ENCODE measurements at regions not wholly inside any gene's neighbourhood (a gene's known extent, or its start where the extent isn't known, plus 50 kb on each side); places are given as distances from the start of the nearest gene placed in this dataset.

DNA sequence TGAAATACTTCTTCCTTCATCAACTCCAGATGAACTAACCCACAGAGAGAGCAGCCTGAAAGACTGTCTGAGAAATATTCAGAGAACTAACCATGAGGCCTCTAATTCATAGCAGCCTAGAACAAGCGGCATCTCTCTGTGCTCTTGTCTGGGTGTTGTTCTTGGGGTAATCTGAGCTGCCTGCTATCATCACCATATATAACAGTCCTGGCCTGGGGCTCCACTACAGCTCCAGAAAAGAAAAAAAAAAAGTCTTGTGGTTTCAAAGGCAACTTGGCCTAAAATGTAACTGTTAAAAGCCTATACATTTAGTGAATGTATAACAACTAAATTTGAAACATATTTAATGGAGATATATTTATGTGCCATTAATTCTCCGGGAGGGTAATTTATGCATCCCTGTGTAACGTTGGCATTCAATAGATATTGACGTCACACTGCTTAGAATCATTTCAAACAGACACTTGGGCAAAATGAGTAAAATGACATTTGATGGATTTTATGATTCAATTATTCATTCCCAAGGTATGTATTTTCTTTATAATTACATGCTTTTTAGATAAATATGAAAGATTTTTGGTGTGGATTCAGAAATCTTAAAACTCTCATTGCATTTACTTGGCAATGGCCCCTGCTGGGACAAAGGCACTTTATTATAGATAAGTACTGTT is 294.3 kb downstream of the HRH4 start:
- Histone ChIP-seq H3K4me1 (ENCODE audit: control insufficient read depth in 2 of 2, insufficient read depth in 2 of 2, low read length in 2 of 2) (no peaks in the 10 kb centered on the region), H3K9ac (ENCODE audit: low read length) (no peak overlapping the region), H3K4me2 (replicated peaks; ENCODE audit: low read depth, low read length, poor library complexity, severe bottlenecking) (no peak overlapping the region), H3K9me3 (ENCODE audit: control extremely low read depth in 1 of 3, control insufficient read depth in 2 of 3, insufficient read depth in 1 of 3, low read length in 2 of 3) (no peaks in the 10 kb centered on the region), H3K27me3 (replicated peaks in 1 of 4; ENCODE audit: control extremely low read depth in 1 of 4, control insufficient read depth in 3 of 4, insufficient read depth in 4 of 4, low read length in 3 of 4) (no peaks in the 10 kb centered on the region), H4K20me1 (ENCODE audit: control insufficient read depth, insufficient read depth, low read length, poor library complexity, severe bottlenecking) (no peaks in the 10 kb centered on the region), H3K36me3 (replicated peaks in 1 of 2; ENCODE audit: control extremely low read depth in 1 of 2, control insufficient read depth in 1 of 2, extremely low read depth in 1 of 2, insufficient read depth in 2 of 2, low read length in 1 of 2) (no peaks in the 10 kb centered on the region), H2AFZ (ENCODE audit: insufficient read depth, low read depth, low read length, poor library complexity, severe bottlenecking) (no peak overlapping the region), H3K27ac (ENCODE audit: low read length in 2 of 2) (no peak overlapping the region), H3K79me2 (ENCODE audit: control insufficient read depth, insufficient read depth, low read length) (no peaks in the 10 kb centered on the region), H3K4me3 (ENCODE audit: control extremely low read depth in 1 of 5, extremely low read depth in 1 of 5, insufficient read depth in 1 of 5, low read depth in 2 of 5, low read length in 4 of 5) (no peak overlapping the region)
- TF ChIP-seq EZH2 (IDR thresholded peaks at IDR 0.05; ENCODE audit: borderline replicate concordance, insufficient read depth, low read depth, low read length, poor library complexity, severe bottlenecking) (no peak), CTCF (IDR thresholded peaks at IDR 0.05) (no peak)
- ATAC-seq (ENCODE audit: low read depth) (no peak), DNase-seq (no peak)
- intact Hi-C loops (cut with micrococcal nuclease), result no loop called here
- H3K27ac Mint-ChIP-seq, result no peak overlapping the region
- no CpG with 5 or more reads among the region's 4 CpGs for WGBS (ENCODE audit: insufficient coverage)
- ChIA-PET CTCF (no interaction called here), POLR2A (no interaction called here)
- no peaks in the 10 kb centered on the region for H3K4me1 Mint-ChIP-seq
- peaks cover 8% of the 10 kb centered on the region for H3K27me3 Mint-ChIP-seq
- H3K9me3 Mint-ChIP-seq (ENCODE audit: insufficient read depth), result no peaks in the 10 kb centered on the region
- H3K4me3 Mint-ChIP-seq, result no peak overlapping the region

GRCh38 chr18:24756385-24756784 is 295.9 kb downstream of the HRH4 start:
- Mint-ChIP-seq H3K4me1 (no peaks in the 10 kb centered on the region), H3K27ac (no peak overlapping the region), H3K9me3 (ENCODE audit: insufficient read depth) (peaks cover 2% of the 10 kb centered on the region), H3K4me3 (no peak overlapping the region), H3K27me3 (peaks cover 10% of the 10 kb centered on the region)
- DNase-seq (no peak), ATAC-seq (ENCODE audit: low read depth) (no peak)
- no peak for TF ChIP-seq EZH2 (IDR thresholded peaks at IDR 0.05; ENCODE audit: borderline replicate concordance, insufficient read depth, low read depth, low read length, poor library complexity, severe bottlenecking)
- no peak for TF ChIP-seq CTCF (IDR thresholded peaks at IDR 0.05)
- Histone ChIP-seq H3K4me3 (ENCODE audit: control extremely low read depth in 1 of 5, extremely low read depth in 1 of 5, insufficient read depth in 1 of 5, low read depth in 2 of 5, low read length in 4 of 5) (no peak overlapping the region), H3K9ac (ENCODE audit: low read length) (no peak overlapping the region), H3K27ac (ENCODE audit: low read length in 2 of 2) (no peak overlapping the region), H3K4me2 (replicated peaks; ENCODE audit: low read depth, low read length, poor library complexity, severe bottlenecking) (no peak overlapping the region), H3K9me3 (ENCODE audit: control extremely low read depth in 1 of 3, control insufficient read depth in 2 of 3, insufficient read depth in 1 of 3, low read length in 2 of 3) (no peaks in the 10 kb centered on the region), H2AFZ (ENCODE audit: insufficient read depth, low read depth, low read length, poor library complexity, severe bottlenecking) (no peak overlapping the region), H3K4me1 (ENCODE audit: control insufficient read depth in 2 of 2, insufficient read depth in 2 of 2, low read length in 2 of 2) (no peaks in the 10 kb centered on the region), H3K79me2 (ENCODE audit: control insufficient read depth, insufficient read depth, low read length) (no peaks in the 10 kb centered on the region), H3K36me3 (replicated peaks in 1 of 2; ENCODE audit: control extremely low read depth in 1 of 2, control insufficient read depth in 1 of 2, extremely low read depth in 1 of 2, insufficient read depth in 2 of 2, low read length in 1 of 2) (no peaks in the 10 kb centered on the region), H4K20me1 (ENCODE audit: control insufficient read depth, insufficient read depth, low read length, poor library complexity, severe bottlenecking) (no peaks in the 10 kb centered on the region), H3K27me3 (replicated peaks in 1 of 4; ENCODE audit: control extremely low read depth in 1 of 4, control insufficient read depth in 3 of 4, insufficient read depth in 4 of 4, low read length in 3 of 4) (no peaks in the 10 kb centered on the region)
- ChIA-PET POLR2A (no interaction called here), CTCF (no interaction called here)
- intact Hi-C loops (cut with micrococcal nuclease), result no loop called here

Measured in B cell (primary cell).